ENCODE measurements at regions not wholly inside any gene's neighbourhood (a gene's known extent, or its start where the extent isn't known, plus 50 kb on each side); places are given as distances from the start of the nearest gene placed in this dataset.

GRCh38 chr5:96022971-96023370 lies 61.3 kb upstream of the ELL2 start:
- ATAC-seq (no peak), FAIRE-seq (no peak), DNase-seq (ENCODE audit: low read depth in 1 of 2, low spot score in 1 of 2) (no peak)
- WGBS (ENCODE audit: missing lambda C conversion rate) = 95% methylated on average over 1 of the region's 1 CpG
- no peak overlapping the region for H3K27ac ChIP-seq
- no peak overlapping the region for H3K4me3 ChIP-seq
- H3K9me3 ChIP-seq = no peaks in the 10 kb centered on the region
- ChIA-PET CTCF (no interaction called here), POLR2A (no interaction called here)
- TF ChIP-seq, protein P1, sequence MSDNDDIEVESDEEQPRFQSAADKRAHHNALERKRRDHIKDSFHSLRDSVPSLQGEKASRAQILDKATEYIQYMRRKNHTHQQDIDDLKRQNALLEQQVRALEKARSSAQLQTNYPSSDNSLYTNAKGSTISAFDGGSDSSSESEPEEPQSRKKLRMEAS (IDR thresholded peaks at IDR 0.05) = no peak
- TF ChIP-seq NPAS2 (CRISPR knock-in tag; IDR thresholded peaks at IDR 0.05; ENCODE audit: borderline replicate concordance) (no peak), HDAC2 (IDR thresholded peaks at IDR 0.05) (no peak), JUN (IDR thresholded peaks at IDR 0.05) (no peak), CBX2 (IDR thresholded peaks at IDR 0.05; ENCODE audit: borderline replicate concordance, low read depth) (no peak), ZNF302 (CRISPR knock-in tag; IDR thresholded peaks at IDR 0.05) (no peak), REST (IDR thresholded peaks at IDR 0.05) (no peak), USF2 (IDR thresholded peaks at IDR 0.05) (no peak), PHF8 (IDR thresholded peaks at IDR 0.05; ENCODE audit: borderline replicate concordance, low read depth) (no peak), JUNB (IDR thresholded peaks at IDR 0.05) (no peak), MAFK (IDR thresholded peaks at IDR 0.05; ENCODE audit: partially characterized antibody) (no peak), RCOR1 (IDR thresholded peaks at IDR 0.05; ENCODE audit: low read depth, low read length) (no peak), HOXB5 (CRISPR knock-in tag; IDR thresholded peaks at IDR 0.05) (no peak), MYC (IDR thresholded peaks at IDR 0.05; ENCODE audit: borderline replicate concordance, low read length) (no peak), CHD2 (IDR thresholded peaks at IDR 0.05; ENCODE audit: low read length, partially characterized antibody) (no peak), FOXS1 (CRISPR knock-in tag; IDR thresholded peaks at IDR 0.05) (no peak)
- TF ChIP-seq, protein P2, sequence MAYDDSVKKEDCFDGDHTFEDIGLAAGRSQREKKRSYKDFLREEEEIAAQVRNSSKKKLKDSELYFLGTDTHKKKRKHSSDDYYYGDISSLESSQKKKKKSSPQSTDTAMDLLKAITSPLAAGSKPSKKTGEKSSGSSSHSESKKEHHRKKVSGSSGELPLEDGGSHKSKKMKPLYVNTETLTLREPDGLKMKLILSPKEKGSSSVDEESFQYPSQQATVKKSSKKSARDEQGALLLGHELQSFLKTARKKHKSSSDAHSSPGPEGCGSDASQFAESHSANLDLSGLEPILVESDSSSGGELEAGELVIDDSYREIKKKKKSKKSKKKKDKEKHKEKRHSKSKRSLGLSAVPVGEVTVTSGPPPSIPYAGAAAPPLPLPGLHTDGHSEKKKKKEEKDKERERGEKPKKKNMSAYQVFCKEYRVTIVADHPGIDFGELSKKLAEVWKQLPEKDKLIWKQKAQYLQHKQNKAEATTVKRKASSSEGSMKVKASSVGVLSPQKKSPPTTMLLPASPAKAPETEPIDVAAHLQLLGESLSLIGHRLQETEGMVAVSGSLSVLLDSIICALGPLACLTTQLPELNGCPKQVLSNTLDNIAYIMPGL (CRISPR knock-in tag; IDR thresholded peaks at IDR 0.05; ENCODE audit: borderline replicate concordance) = no peak
- TF ChIP-seq, protein P3, sequence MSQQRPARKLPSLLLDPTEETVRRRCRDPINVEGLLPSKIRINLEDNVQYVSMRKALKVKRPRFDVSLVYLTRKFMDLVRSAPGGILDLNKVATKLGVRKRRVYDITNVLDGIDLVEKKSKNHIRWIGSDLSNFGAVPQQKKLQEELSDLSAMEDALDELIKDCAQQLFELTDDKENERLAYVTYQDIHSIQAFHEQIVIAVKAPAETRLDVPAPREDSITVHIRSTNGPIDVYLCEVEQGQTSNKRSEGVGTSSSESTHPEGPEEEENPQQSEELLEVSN (IDR thresholded peaks at IDR 0.05; ENCODE audit: borderline replicate concordance, low read depth) = no peak
- peak overlapping the region; percentile 25; the same call in 2 of the 3 replicates for H3K4me2 ChIP-seq
- H3K4me1 ChIP-seq = peaks cover 38% of the 10 kb centered on the region

DNA sequence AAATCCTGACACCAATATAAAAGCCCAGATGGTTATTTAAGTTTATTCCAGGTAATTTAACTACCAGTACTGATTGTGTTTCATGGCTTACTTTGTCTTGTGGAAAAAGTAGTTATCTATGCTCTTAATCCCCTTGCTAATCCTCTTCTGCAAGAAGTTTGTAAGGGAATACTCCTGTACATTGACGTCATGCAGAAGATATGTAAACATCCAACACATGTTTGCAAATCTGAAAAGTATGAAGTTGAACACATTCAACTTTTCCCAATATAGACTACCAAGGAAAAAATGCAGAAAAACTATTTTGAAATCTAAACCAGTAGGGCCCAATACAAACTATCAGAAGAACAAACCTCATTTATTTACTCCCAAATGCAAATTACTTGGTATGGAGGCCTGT lies 56.3 kb upstream of the ELL2 start:
- ATAC-seq (no peak), FAIRE-seq (peak; percentile 7), DNase-seq (ENCODE audit: low read depth in 1 of 2, low spot score in 1 of 2) (peak in 1 of 2 experiments; percentile 23)
- H3K4me3 ChIP-seq = no peak overlapping the region
- H3K4me2 ChIP-seq = peak overlapping the region; percentile 51
- WGBS (ENCODE audit: missing lambda C conversion rate) = 42% methylated on average over 1 of the region's 1 CpG
- H3K9me3 ChIP-seq = no peaks in the 10 kb centered on the region
- peaks cover 14% of the 10 kb centered on the region for H3K4me1 ChIP-seq
- ChIA-PET POLR2A (no interaction called here), CTCF (no interaction called here)
- H3K27ac ChIP-seq = 0 out of 6 replicates have a peak overlapping the region, but pooled peaks of 1 of the 2 experiments have one; percentile 3
- TF ChIP-seq FOSL2 (IDR thresholded peaks at IDR 0.05) (no peak), FOSL2 (CRISPR knock-in tag; IDR thresholded peaks at IDR 0.05) (0 out of 2 replicates have a peak, but pooled peaks have one; percentile 21), POLR2A (IDR thresholded peaks at IDR 0.05; ENCODE audit: low read length) (no peak), FOSB (CRISPR knock-in tag; IDR thresholded peaks at IDR 0.05) (no peak)

All from A549 (cell line).